H9 (cell line): ENCODE measurements at regions not wholly inside any gene's neighbourhood (a gene's known extent, or its start where the extent isn't known, plus 50 kb on each side); places are given as distances from the start of the nearest gene placed in this dataset.

Experiments used
- DNase-seq: peaks from one replicate; pipeline ENCODE4 v3.0.0-alpha.2; 2017
- H2AFZ ChIP-seq: one replicate; pipeline ENCODE4 v1.6.1; 2013; ENCODE audit warnings: mild to moderate bottlenecking, low read length, control low read depth, moderate library complexity
- H2AK5ac ChIP-seq: 2 replicates; pipeline ENCODE4 v1.6.1; 2013; ENCODE audit warnings: low read length, control low read depth, mixed read lengths; ENCODE audit not compliant: insufficient read length
- H2BK120ac ChIP-seq: one replicate; pipeline ENCODE4 v1.6.1; 2013; ENCODE audit warnings: low read depth, mild to moderate bottlenecking, low read length, control low read depth, inconsistent platforms; ENCODE audit not compliant: poor library complexity, severe bottlenecking
- H2BK12ac ChIP-seq: 2 replicates; pipeline ENCODE4 v1.6.1; 2013; ENCODE audit warnings: low read length, control low read depth, mixed read lengths, low read depth; ENCODE audit not compliant: insufficient read length
- H2BK15ac ChIP-seq: 2 replicates; pipeline ENCODE4 v1.6.1; 2013; ENCODE audit warnings: low read depth, low read length, control low read depth
- H2BK20ac ChIP-seq: one replicate; pipeline ENCODE4 v1.6.1; 2013; ENCODE audit warnings: low read depth, mild to moderate bottlenecking, low read length, control low read depth, inconsistent platforms; ENCODE audit not compliant: poor library complexity, severe bottlenecking
- H2BK5ac ChIP-seq: 2 replicates; pipeline ENCODE4 v1.6.1; 2013; ENCODE audit warnings: low read length, control low read depth, mixed read lengths; ENCODE audit not compliant: insufficient read length
- H3K14ac ChIP-seq: 2 replicates; pipeline ENCODE4 v1.6.1; 2013; ENCODE audit warnings: low read length, control low read depth; ENCODE audit not compliant: insufficient read depth
- H3K18ac ChIP-seq: 2 replicates; pipeline ENCODE4 v1.6.1; 2013; ENCODE audit warnings: low read depth, mild to moderate bottlenecking, mixed read lengths, low read length, control low read depth; ENCODE audit not compliant: insufficient read length
- H3K23ac ChIP-seq: 2 replicates; pipeline ENCODE4 v1.6.1; 2013; ENCODE audit warnings: low read length, control low read depth, mixed read lengths, low read depth; ENCODE audit not compliant: insufficient read length
- H3K23me2 ChIP-seq: 2 replicates; pipeline ENCODE4 v1.6.1; 2013; ENCODE audit warnings: low read depth, mild to moderate bottlenecking, mixed read lengths, low read length, control low read depth; ENCODE audit not compliant: insufficient read length, poor library complexity, severe bottlenecking
- H3K27ac ChIP-seq: 2 replicates; pipeline ENCODE4 v1.5.1; 2013; ENCODE audit warnings: low read length, control low read depth, mixed read lengths, low read depth; ENCODE audit not compliant: insufficient read length
- H3K27me3 ChIP-seq: 2 replicates; pipeline ENCODE4 v1.6.1; 2013; ENCODE audit warnings: low read length, control low read depth, inconsistent platforms; ENCODE audit not compliant: insufficient read depth
- H3K4ac ChIP-seq: 2 replicates; pipeline ENCODE4 v1.6.1; 2013; ENCODE audit warnings: low read depth, mild to moderate bottlenecking, control low read depth, inconsistent platforms, low read length, moderate library complexity
- H3K4me1 ChIP-seq: 2 replicates; pipeline ENCODE4 v1.6.1; 2013; ENCODE audit warnings: low read length, control low read depth, inconsistent platforms; ENCODE audit not compliant: insufficient read depth
- H3K4me2 ChIP-seq: 2 replicates; pipeline ENCODE4 v1.6.1; 2013; ENCODE audit warnings: low read length, control low read depth, mixed read lengths; ENCODE audit not compliant: insufficient read length, insufficient read depth
- H3K56ac ChIP-seq: 2 replicates; pipeline ENCODE4 v1.6.1; 2013; ENCODE audit warnings: low read depth, mild to moderate bottlenecking, mixed read lengths, low read length, control low read depth; ENCODE audit not compliant: insufficient read length
- H3K79me1 ChIP-seq: 2 replicates; pipeline ENCODE4 v1.6.1; 2013; ENCODE audit warnings: low read depth, mild to moderate bottlenecking, moderate library complexity, low read length, control low read depth, inconsistent platforms; ENCODE audit not compliant: insufficient read depth, poor library complexity, severe bottlenecking
- H3K79me2 ChIP-seq: 2 replicates; pipeline ENCODE4 v1.6.1; 2013; ENCODE audit warnings: low read length, control low read depth, inconsistent platforms; ENCODE audit not compliant: insufficient read depth
- H3K9ac ChIP-seq: 2 replicates; pipeline ENCODE4 v1.6.1; 2013; ENCODE audit warnings: low read length, control low read depth, mixed read lengths; ENCODE audit not compliant: insufficient read length; ENCODE audit errors: extremely low read depth
- H3K9me3 ChIP-seq: one replicate; pipeline ENCODE4 v1.6.1; 2013; ENCODE audit warnings: low read depth, low read length, inconsistent platforms; ENCODE audit not compliant: control insufficient read depth
- H3T11ph ChIP-seq: one replicate; pipeline ENCODE4 v1.6.1; 2013; ENCODE audit warnings: mild to moderate bottlenecking, low read length, control low read depth, inconsistent platforms
- H4K20me1 ChIP-seq: one replicate; pipeline ENCODE4 v1.6.1; 2013; ENCODE audit not compliant: control insufficient read depth, insufficient read length, insufficient read depth
- H4K5ac ChIP-seq: 2 replicates; pipeline ENCODE4 v1.6.1; 2013; ENCODE audit warnings: low read depth, mild to moderate bottlenecking, mixed read lengths, low read length, control low read depth; ENCODE audit not compliant: insufficient read length
- H4K8ac ChIP-seq: replicated peaks from 2 replicates; pipeline ENCODE4 v1.6.1; 2013; ENCODE audit warnings: low read length, control low read depth, mixed read lengths, low read depth; ENCODE audit not compliant: insufficient read length
- H4K91ac ChIP-seq: 2 replicates; pipeline ENCODE4 v1.6.1; 2013; ENCODE audit warnings: low read depth, mild to moderate bottlenecking, moderate library complexity, mixed read lengths, low read length, control low read depth; ENCODE audit not compliant: insufficient read length
- H3K27ac Mint-ChIP-seq, 3 experiments: 2 replicates in 2 of 3; 3 replicates in 1 of 3; pipeline ENCODE4 v1.8.0; 2020 to 2021; ENCODE audit warnings: mixed read lengths in 3 of 3, mild to moderate bottlenecking in 1 of 3, moderate library complexity in 1 of 3
- H3K27me3 Mint-ChIP-seq: 2 replicates; pipeline ENCODE4 v1.8.0; 2021; ENCODE audit warnings: low read depth, mild to moderate bottlenecking, moderate library complexity, mixed read lengths
- H3K36me3 Mint-ChIP-seq, 3 experiments: 2 replicates in 2 of 3; 3 replicates in 1 of 3; pipeline ENCODE4 v1.8.0; 2020 to 2021; ENCODE audit warnings: low read depth in 3 of 3, mixed read lengths in 3 of 3; ENCODE audit not compliant: insufficient read depth in 1 of 3
- H3K4me1 Mint-ChIP-seq, 2 experiments: 2 replicates each; pipeline ENCODE4 v1.8.0; 2020; ENCODE audit warnings: mixed read lengths in 2 of 2
- H3K4me3 Mint-ChIP-seq, 2 experiments: 2 replicates in 1 of 2; 3 replicates in 1 of 2; pipeline ENCODE4 v1.8.0; 2020 to 2021; ENCODE audit warnings: mild to moderate bottlenecking in 2 of 2, mixed read lengths in 2 of 2, moderate library complexity in 1 of 2
- H3K9me3 Mint-ChIP-seq, 2 experiments: 2 replicates in 1 of 2; 3 replicates in 1 of 2; pipeline ENCODE4 v1.8.0; 2020; ENCODE audit warnings: mild to moderate bottlenecking in 2 of 2, mixed read lengths in 2 of 2, moderate library complexity in 1 of 2
- WGBS: extraction: QIAGEN DNeasy Blood & Tissue Kit; methylation state at CpG from one replicate; pipeline ENCODE4 v1.1.7; 2013; ENCODE audit warnings: missing lambda C conversion rate, low lambda C conversion rate, mixed read lengths; ENCODE audit not compliant: insufficient read length; ENCODE audit errors: extremely low coverage; 5-methylcytosine and 5-hydroxymethylcytosine counted together
- TF ChIP-seq, protein P1 (sequence below): fragments of 200-600 bp; sonication (generic); conservative IDR thresholded peaks from 3 replicates; pipeline ENCODE4 v1.8.0; 2021; ENCODE audit warnings: antibody characterized with exemption, mild to moderate bottlenecking

DNA sequence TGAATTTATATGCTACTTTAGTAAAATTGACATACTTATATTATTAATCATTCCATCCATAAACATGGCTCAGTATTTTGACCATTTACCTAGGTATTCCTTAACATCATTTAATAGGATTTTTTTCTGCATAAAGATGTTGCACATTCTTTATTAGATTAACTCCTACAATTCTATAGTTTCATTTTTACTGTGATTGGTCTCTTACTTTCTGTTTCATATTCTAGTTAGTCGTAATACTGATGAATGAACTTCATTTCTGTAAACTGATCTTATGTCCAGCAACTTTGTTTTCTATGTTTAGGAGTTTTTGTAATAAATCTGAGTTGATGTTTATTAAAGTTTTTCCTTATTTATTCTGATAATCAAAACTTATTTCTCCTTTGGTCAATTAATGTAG, 278.2 kb upstream of the CXXC4 start:
- Histone ChIP-seq H2AK5ac (no peak overlapping the region), H2BK12ac (no peak overlapping the region), H3K27ac (no peak overlapping the region), H3K79me1 (no peaks in the 10 kb centered on the region), H3K9ac (no peak overlapping the region), H3K79me2 (no peaks in the 10 kb centered on the region), H2BK20ac (no peak overlapping the region), H3K9me3 (no peaks in the 10 kb centered on the region), H3K56ac (no peak overlapping the region), H4K5ac (no peak overlapping the region), H3K14ac (no peak overlapping the region), H2BK5ac (no peak overlapping the region), H3K4me1 (no peaks in the 10 kb centered on the region), H3T11ph (no peak overlapping the region), H3K4ac (no peak overlapping the region), H3K4me2 (no peak overlapping the region), H2AFZ (no peak overlapping the region), H4K8ac (no peak overlapping the region), H4K20me1 (no peaks in the 10 kb centered on the region), H4K91ac (no peak overlapping the region), H2BK15ac (no peak overlapping the region), H3K27me3 (no peaks in the 10 kb centered on the region), H3K23ac (no peak overlapping the region), H3K23me2 (no peaks in the 10 kb centered on the region), H3K18ac (no peak overlapping the region), H2BK120ac (no peak overlapping the region)
- Mint-ChIP-seq H3K4me3 (no peak overlapping the region), H3K27ac (no peak overlapping the region), H3K36me3 (no peaks in the 10 kb centered on the region), H3K4me1 (peaks cover 3 to 4% of the 10 kb centered on the region in 2 experiments; a peak in 2 of 4 replicates), H3K9me3 (no peaks in the 10 kb centered on the region; a peak in 1 of 5 replicates), H3K27me3 (peaks cover 16% of the 10 kb centered on the region)
- TF ChIP-seq, protein P1, sequence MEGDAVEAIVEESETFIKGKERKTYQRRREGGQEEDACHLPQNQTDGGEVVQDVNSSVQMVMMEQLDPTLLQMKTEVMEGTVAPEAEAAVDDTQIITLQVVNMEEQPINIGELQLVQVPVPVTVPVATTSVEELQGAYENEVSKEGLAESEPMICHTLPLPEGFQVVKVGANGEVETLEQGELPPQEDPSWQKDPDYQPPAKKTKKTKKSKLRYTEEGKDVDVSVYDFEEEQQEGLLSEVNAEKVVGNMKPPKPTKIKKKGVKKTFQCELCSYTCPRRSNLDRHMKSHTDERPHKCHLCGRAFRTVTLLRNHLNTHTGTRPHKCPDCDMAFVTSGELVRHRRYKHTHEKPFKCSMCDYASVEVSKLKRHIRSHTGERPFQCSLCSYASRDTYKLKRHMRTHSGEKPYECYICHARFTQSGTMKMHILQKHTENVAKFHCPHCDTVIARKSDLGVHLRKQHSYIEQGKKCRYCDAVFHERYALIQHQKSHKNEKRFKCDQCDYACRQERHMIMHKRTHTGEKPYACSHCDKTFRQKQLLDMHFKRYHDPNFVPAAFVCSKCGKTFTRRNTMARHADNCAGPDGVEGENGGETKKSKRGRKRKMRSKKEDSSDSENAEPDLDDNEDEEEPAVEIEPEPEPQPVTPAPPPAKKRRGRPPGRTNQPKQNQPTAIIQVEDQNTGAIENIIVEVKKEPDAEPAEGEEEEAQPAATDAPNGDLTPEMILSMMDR = no peak
- WGBS = no CpG with 5 or more reads among the region's 1 CpG
- no peak for DNase-seq
